NOMO-1 (cell line): ENCODE measurements at regions not wholly inside any gene's neighbourhood (a gene's known extent, or its start where the extent isn't known, plus 50 kb on each side); places are given as distances from the start of the nearest gene placed in this dataset.
"Not testable (repeated sequence)": the region's sequence is repeated elsewhere in the genome, so short reads cannot be mapped to it uniquely, and the experiment has no call there.

ENCODE experiments used
- DNase-seq, 2 experiments: peaks; one replicate each; lab custom pipeline; 2025; ENCODE audit not compliant: unreplicated experiment in 2 of 2; lab: John Stamatoyannopoulos, UW

GRCh38 chr11:41519696-41520095, 60.2 kb upstream of the LRRC4C start:
- DNase-seq: no peak

DNA sequence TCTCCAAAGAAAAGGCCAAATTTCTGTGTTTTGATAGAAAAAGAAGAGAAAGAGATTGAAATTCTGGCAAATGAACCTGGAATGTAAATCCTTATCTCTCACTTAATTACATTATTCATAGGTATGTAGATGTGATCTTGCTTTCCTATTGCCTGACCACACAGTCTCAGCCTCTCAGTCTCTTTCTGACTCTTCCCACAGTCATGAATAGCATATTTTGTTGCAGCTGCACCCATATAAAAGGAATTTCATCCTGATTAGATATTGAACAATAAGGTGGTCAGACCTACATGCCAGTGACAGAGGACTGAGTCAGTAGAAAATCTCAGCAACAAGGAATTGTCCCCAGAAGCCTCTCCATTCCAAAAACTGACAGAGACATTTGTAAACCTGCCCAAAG, 62.9 kb upstream of the LRRC4C start:
- no peak for DNase-seq

DNA sequence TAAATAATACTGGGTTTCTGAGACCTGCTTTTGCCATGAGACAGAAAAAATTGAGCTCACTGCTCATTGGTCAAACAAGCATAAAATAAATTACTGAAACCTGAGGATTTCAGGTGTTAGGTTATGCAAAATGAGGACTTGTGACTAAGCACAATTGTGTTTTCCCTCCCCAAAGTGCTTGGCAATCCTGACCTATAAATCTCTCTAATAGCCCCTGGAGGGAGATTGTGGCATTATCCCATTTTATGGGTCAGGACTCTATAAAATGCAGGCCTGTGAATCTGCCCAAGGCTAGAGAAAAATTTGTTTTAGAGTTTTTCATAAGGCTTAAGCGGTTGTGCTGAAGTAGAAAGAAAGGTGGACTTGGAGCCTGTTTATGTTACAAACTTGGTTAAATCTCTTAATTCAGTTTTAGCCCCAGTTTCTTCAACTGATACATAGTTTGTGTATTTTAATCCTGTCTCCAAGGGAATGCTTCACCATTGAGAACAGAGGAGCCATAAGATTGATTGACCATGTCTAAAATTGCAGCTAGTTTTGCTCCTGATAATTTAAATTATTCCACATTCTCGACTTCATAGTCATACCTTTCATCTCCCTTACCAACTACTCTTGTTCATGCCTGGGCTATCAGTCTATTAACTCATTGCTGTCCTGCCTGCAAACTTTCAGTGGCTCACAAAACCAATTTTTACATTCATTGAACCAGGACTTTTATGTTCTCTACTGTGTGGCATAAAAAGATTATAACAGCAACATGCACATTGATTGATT, 63.6 kb upstream of the LRRC4C start:
- no peak for DNase-seq

- no peak for DNase-seq
Observed at GRCh38 chr11:41527530-41527929, 68.1 kb upstream of the LRRC4C start.

GRCh38 chr11:41532413-41532812, 73.0 kb upstream of the LRRC4C start:
- DNase-seq: no peak

GRCh38 chr11:41533761-41534160, 74.3 kb upstream of the LRRC4C start:
- no peak for DNase-seq

GRCh38 chr11:41534391-41534790, 74.9 kb upstream of the LRRC4C start:
- no peak for DNase-seq

DNA sequence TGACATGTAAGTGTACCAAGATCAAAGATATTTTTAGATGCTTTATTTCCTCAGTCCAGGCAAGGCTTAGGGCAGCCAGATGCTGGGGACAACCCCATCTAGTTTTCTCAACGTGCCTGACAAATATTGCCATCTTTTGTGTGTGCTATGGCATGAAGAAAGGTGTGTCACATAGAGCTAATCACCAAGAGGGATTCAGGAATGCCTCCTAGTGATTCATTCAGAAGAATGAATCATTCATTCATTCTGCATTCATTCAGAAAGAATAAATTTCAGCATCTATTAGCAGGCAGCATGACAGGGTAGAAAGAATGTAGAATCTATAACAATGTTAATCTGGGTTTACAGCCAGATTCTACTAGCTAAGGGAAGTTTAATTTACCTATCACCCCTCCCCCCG, 75.4 kb upstream of the LRRC4C start:
- no peak for DNase-seq

GRCh38 chr11:41536021-41536568, 76.6 kb upstream of the LRRC4C start:
- DNase-seq: no peak

- DNase-seq: not testable (repeated sequence)
Observed at GRCh38 chr11:41544902-41545301, 85.5 kb upstream of the LRRC4C start.

- DNase-seq: no peak
Observed at GRCh38 chr11:41578421-41579051, 119.1 kb upstream of the LRRC4C start.

DNA sequence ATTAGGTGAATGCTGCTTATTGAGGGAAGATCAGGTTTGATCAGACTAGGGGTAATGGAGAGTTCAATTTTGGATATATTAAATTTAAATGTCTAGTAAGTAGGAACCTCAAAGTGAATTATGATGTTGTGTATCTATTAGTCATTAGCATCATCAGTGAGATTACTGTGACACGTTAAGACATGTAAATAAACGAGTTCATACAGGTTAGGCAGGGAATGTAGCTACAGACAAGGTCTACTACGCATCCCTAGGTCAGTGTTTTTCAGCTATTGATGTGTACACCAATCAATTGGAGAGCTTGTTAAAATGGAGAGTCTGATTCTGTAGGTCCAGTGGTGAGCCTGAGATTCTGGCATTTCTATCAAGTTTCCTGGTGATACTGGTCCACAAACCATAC, 120.1 kb upstream of the LRRC4C start:
- no peak for DNase-seq

DNA sequence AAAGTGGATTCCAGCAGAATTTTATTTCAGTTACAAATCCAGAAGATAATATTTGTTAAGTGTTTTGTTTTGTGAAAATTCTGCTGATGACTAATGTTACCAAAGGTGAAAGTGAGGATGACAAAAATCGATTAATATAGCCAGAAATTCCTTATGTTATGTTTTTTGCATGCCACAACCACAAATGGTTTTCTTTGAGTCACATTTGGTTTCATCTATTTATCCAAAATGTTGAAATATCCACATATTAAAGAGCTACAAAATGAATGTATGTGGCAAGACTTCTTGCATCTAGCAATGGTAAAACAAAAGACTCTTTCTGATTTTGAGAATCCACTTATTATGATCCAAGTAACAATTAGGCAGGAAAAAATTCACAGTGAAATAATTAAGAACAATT, 150.1 kb upstream of the LRRC4C start:
- DNase-seq: no peak

GRCh38 chr11:41612415-41612814, 153.0 kb upstream of the LRRC4C start:
- no peak for DNase-seq

DNA sequence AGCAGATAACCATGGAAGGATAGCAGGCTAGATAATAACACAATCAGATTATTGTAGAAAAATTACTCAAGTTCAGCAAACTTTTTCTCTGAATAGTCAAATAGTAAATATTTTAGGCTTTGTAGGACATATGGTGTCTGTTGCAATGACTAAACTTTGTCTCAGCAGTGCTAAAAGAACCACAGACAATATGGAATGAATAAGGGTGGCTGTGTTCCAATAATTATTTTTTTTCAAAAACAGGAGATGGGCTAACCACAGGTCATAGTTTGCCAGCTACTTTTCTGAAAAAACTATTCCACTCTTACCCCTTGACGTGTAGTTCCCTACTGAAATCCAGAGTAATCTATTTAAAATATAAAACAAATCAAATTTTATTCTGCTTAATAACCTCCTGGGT, 153.9 kb upstream of the LRRC4C start:
- DNase-seq: no peak

DNA sequence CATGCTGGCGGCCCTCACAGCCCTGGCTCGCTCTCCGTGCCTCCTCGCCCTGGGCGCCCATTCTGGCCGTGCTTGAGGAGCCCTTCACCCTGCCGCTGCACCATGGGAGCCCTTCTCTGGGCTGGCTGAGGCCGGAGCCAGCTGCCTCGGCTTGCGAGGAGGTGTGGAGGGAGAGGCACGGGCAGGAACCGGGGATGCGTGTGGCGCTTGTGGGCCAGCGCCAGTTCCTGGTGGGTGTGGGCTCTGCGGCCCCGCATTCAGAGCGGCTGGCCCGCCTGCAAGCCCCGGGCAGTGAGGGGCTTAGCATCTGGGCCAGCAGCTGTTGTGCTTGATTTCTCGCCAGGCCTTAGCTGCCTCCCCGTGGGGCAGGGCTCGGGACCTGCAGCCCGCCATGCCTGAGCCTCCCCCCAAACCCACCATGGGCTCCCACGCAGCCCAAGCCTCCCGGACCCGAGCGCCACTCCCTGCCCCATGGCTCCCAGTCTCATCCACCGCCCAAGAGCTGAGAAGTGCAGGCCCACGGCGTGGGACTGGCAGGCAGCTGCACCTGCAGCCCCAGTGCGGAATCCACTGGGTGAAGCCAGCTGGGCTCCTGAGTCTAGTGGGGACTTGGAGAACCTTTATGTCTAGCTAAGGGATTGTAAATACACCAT, 163.4 kb upstream of the LRRC4C start:
- no peak for DNase-seq

GRCh38 chr11:41659985-41660384, 200.5 kb upstream of the LRRC4C start:
- no peak for DNase-seq

DNA sequence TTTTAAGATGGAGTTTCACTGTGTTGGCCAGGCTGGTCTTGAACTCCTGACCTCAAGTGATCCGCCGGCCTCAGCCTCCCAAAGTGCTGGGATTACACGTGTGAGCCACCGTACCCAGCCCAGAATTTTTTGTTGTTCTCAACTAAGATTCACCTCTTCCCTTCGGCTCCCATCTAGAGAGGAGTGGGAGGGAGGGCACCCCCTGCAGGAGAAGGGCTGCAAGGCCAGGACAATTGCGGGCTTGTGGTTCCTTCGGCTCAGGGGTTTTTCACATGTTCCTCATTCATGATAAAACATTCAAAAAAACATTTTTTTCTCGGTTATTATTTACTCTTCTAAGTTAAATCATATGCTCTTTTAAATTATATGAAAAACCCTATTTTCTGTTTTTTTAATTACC, 201.1 kb upstream of the LRRC4C start:
- no peak for DNase-seq

DNA sequence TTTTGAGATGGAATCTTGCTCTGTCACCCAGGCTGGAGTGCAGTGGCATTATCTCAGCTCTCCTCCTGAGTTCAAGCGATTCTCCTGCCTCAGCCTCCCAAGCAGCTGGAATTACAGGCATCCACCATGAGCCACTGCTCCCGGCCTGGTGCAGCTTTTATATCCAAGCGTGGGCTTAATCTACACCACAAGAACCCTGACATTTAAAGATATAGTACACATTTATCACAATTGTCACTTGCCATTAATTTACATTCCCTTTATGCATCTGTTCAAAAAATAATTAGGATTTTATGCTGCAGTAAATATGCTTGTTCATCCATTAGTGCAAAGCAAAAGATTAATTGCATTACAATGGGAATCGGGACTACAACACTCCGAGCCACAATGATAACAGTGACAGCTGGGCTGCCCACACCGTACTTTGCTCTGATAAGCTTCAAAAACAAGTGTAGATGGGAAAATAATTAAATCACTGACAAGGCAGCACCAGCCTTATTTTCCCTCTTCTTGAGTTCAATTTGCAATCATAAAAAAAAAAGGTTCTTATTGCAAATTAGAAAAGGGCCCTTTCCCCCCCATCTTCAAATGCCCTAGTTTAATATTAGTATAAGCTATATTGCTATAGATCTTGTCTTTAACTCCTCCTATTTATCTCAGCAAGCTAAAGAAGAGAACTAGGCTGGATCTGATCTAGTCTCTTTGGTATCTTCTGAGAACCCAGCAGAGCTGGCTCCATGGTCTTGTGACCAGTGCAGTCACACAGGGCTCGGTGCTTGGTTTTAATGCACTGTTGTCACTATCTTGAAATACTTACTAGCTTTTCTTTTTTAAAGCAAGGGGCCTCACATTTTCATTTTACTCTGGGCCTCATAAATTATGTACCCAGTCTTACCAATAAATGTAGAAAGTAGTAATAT, 206.2 kb upstream of the LRRC4C start:
- DNase-seq: no peak

- DNase-seq: no peak
Observed at GRCh38 chr11:41666951-41667653, 207.7 kb upstream of the LRRC4C start.
